Upper lobe of left lung (tissue), 4 donors: ENCODE measurements at regions not wholly inside any gene's neighbourhood (a gene's known extent, or its start where the extent isn't known, plus 50 kb on each side); places are given as distances from the start of the nearest gene placed in this dataset.

Source experiments
- CTCF ChIP-seq, 6 experiments: fragments of 450-650 bp in 4 of 6; fragments of 200-600 bp in 2 of 6; sonication (generic) in 2 of 6; IDR thresholded peaks; one replicate each; pipeline ENCODE4 v1.5.1; 2016 to 2019; ENCODE audit warnings: antibody characterized with exemption in 6 of 6
- EP300 ChIP-seq, 4 donors: sonication (generic); formaldehyde crosslinking; IDR thresholded peaks; one replicate each; pipeline ENCODE4 v1.5.1; 2017; ENCODE audit warnings: antibody characterized with exemption in 4 of 4, control low read depth in 2 of 4
- POLR2A ChIP-seq, 4 donors: fragments of 450-650 bp; IDR thresholded peaks; one replicate each; pipeline ENCODE4 v1.5.1; 2016 to 2017; ENCODE audit warnings: antibody characterized with exemption in 4 of 4, mild to moderate bottlenecking in 2 of 4
- POLR2AphosphoS5 ChIP-seq, 2 donors: sonication (generic); formaldehyde crosslinking; IDR thresholded peaks; one replicate each; pipeline ENCODE4 v1.5.1; 2017; ENCODE audit warnings: antibody characterized with exemption in 2 of 2

DNA sequence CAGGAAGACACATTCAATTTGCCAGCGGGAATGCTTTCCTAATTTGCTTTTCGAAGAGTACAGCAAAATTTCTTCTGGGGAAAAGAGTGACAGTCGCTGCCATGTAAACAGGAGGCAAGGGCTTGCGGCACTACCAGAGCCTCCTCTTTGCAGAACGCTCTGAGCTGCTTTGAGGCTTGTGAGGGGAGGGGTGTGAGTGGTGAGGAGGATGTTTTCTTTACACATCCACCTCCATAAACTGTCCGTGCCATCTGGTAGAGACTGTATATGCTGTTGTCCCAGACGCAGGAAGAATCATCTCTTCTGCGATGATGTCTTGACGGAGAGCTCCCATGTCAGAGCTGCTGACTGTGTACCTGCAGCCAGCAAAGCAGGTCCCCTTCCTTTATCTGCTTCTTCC is 138.0 kb downstream of the SOCS6 start:
- TF ChIP-seq CTCF (IDR thresholded peaks at IDR 0.05) (no peak), POLR2A (IDR thresholded peaks at IDR 0.05) (no peak), EP300 (IDR thresholded peaks at IDR 0.05) (no peak), POLR2AphosphoS5 (IDR thresholded peaks at IDR 0.05) (no peak)
